ENCODE measurements at regions not wholly inside any gene's neighbourhood (a gene's known extent, or its start where the extent isn't known, plus 50 kb on each side); places are given as distances from the start of the nearest gene placed in this dataset.

GRCh38 chr18:64991102-64991501, 759.7 kb upstream of the CDH7 start:
- H3K27ac ChIP-seq (replicated peaks) = no peak overlapping the region
- TF ChIP-seq SPI1 (IDR thresholded peaks at IDR 0.05; ENCODE audit: borderline replicate concordance, low read depth) (no peak), REST (IDR thresholded peaks at IDR 0.05; ENCODE audit: insufficient replicate concordance, low read depth) (no peak), CTCF (IDR thresholded peaks at IDR 0.05; ENCODE audit: insufficient read depth, low read length) (no peak), POLR2AphosphoS5 (IDR thresholded peaks at IDR 0.05; ENCODE audit: low read depth) (no peak), GABPA (IDR thresholded peaks at IDR 0.05; ENCODE audit: low read depth) (no peak)
- DNase-seq (ENCODE audit: low read depth in 1 of 2, low spot score in 1 of 2) = no peak
- no peaks in the 10 kb centered on the region for H3K27me3 ChIP-seq (ENCODE audit: insufficient read depth, poor library complexity, severe bottlenecking)
- H3K4me3 ChIP-seq (replicated peaks; ENCODE audit: insufficient read depth, low read length) = no peak overlapping the region

- DNase-seq (ENCODE audit: low read depth in 1 of 2, low spot score in 1 of 2) = no peak
- TF ChIP-seq GABPA (IDR thresholded peaks at IDR 0.05; ENCODE audit: low read depth) = no peak
- TF ChIP-seq CTCF (IDR thresholded peaks at IDR 0.05; ENCODE audit: insufficient read depth, low read length) = no peak
- no peak for TF ChIP-seq REST (IDR thresholded peaks at IDR 0.05; ENCODE audit: insufficient replicate concordance, low read depth)
- no peak for TF ChIP-seq POLR2AphosphoS5 (IDR thresholded peaks at IDR 0.05; ENCODE audit: low read depth)
- TF ChIP-seq SPI1 (IDR thresholded peaks at IDR 0.05; ENCODE audit: borderline replicate concordance, low read depth) = no peak
These were observed 763.8 kb upstream of the CDH7 start for GRCh38 chr18:64986906-64987495.

GRCh38 chr18:64983497-64984238, 767.1 kb upstream of the CDH7 start:
- TF ChIP-seq SPI1 (IDR thresholded peaks at IDR 0.05; ENCODE audit: borderline replicate concordance, low read depth) = no peak
- no peak for TF ChIP-seq CTCF (IDR thresholded peaks at IDR 0.05; ENCODE audit: insufficient read depth, low read length)
- no peak for TF ChIP-seq GABPA (IDR thresholded peaks at IDR 0.05; ENCODE audit: low read depth)
- TF ChIP-seq POLR2AphosphoS5 (IDR thresholded peaks at IDR 0.05; ENCODE audit: low read depth) = no peak
- no peak for TF ChIP-seq REST (IDR thresholded peaks at IDR 0.05; ENCODE audit: insufficient replicate concordance, low read depth)
- Histone ChIP-seq H3K4me3 (replicated peaks; ENCODE audit: insufficient read depth, low read length) (no peak overlapping the region), H3K27ac (replicated peaks) (no peak overlapping the region), H3K27me3 (ENCODE audit: insufficient read depth, poor library complexity, severe bottlenecking) (no peaks in the 10 kb centered on the region)
- no peak for DNase-seq (ENCODE audit: low read depth in 1 of 2, low spot score in 1 of 2)

More at GRCh38 chr18:64986906-64987495, 763.8 kb upstream of the CDH7 start:
- no peak overlapping the region for H3K4me3 ChIP-seq (replicated peaks; ENCODE audit: insufficient read depth, low read length)
- no peaks in the 10 kb centered on the region for H3K27me3 ChIP-seq (ENCODE audit: insufficient read depth, poor library complexity, severe bottlenecking)
- H3K27ac ChIP-seq (replicated peaks) = no peak overlapping the region
